HFF-Myc (cell line): ENCODE measurements at regions not wholly inside any gene's neighbourhood (a gene's known extent, or its start where the extent isn't known, plus 50 kb on each side); places are given as distances from the start of the nearest gene placed in this dataset.

Experiments used
- DNase-seq: peaks from one replicate; pipeline ENCODE4 v3.0.0-alpha.2; 2011; ENCODE audit warnings: low read depth; ENCODE audit errors: extremely low read depth
- H3K4me3 ChIP-seq: replicated peaks from 2 replicates; pipeline ENCODE4 v1.5.1; 2011; ENCODE audit warnings: low read depth, mild to moderate bottlenecking, control low read depth, low read length
- CTCF ChIP-seq: IDR thresholded peaks from 2 replicates; pipeline ENCODE4 v1.5.1; 2012; ENCODE audit warnings: mild to moderate bottlenecking, low read depth, low read length, control low read depth; ENCODE audit errors: missing control alignments

DNA sequence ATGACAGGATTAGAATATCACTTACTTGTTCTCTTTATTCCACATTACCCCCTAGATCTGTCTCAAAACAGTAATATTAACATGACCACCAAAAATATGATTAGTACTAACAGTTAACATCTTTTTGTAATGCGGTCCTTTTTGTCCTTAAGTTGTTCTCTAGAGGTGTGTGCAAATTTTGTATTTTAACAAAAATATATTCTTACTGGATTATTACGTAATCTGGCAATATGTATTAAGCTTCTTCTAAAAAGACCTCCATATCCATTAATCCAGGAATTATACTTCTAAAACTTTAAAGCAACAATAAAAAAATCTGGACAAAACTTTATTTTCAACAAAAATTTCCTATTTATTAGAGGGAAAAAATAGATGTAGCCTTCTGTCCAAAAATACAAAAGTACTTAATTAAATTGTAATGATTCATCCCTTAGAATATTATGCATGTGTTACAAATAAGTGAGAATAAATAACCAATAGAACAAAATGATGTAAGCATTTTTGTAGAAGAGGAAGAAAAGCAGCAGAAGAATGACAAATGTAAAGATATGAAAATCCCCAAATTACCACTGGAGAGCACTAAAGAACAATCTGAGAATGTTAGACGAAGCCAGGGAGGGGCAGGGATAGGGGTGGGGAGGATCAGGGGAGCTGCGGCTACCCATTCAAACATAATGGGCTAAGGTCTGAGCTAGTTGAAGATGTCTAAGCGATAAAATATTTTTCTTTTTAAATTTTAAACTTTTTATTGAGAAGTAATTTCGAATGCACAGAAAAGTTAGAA is 945.6 kb downstream of the MCTP2 start:
- no peak for TF ChIP-seq CTCF
- no peak for DNase-seq
- H3K4me3 ChIP-seq: no peak overlapping the region

DNA sequence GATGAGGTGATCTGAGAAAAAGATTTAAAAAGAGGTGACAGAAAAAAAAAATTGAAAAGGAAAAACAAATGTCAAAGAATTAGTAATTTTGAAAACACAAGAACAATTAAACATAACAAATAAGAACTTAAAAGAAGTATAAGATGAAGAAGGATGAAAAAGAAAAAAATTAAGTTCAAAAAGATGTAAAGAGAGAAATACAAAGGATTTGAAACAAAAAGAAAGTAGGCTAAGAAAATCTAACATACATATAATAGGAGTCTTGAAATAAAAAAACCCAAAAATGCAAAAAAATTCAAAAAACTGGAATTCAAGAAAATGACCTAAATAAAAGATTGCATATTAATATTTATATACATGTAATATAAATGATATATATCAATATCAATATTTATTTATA is 949.2 kb downstream of the MCTP2 start:
- no peak for TF ChIP-seq CTCF
- no peak overlapping the region for H3K4me3 ChIP-seq
- no peak for DNase-seq

DNA sequence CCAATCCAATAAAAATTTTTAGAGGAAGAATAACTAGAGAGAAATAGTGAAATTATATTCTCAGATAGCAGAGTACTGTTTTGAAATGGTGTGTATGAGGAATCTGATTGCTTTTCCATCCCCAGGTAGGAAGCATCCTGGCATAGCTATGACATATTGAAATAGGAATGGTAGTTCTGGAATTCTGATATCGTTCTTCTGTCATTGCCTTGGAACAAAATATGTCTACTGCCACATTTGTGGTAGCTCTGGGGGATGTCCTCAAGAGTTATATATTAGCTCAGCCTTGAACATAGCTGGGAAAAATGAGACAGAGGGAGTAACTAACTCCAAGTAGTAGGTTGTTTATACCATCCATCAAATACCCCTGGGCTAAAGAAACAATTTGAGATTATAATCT is 950.7 kb downstream of the MCTP2 start:
- TF ChIP-seq CTCF: no peak
- DNase-seq: no peak
- no peak overlapping the region for H3K4me3 ChIP-seq

GRCh38 chr15:95192923-95193322 is 961.6 kb downstream of the MCTP2 start:
- DNase-seq: peak; percentile 69
- TF ChIP-seq CTCF: no peak
- no peak overlapping the region for H3K4me3 ChIP-seq

DNA sequence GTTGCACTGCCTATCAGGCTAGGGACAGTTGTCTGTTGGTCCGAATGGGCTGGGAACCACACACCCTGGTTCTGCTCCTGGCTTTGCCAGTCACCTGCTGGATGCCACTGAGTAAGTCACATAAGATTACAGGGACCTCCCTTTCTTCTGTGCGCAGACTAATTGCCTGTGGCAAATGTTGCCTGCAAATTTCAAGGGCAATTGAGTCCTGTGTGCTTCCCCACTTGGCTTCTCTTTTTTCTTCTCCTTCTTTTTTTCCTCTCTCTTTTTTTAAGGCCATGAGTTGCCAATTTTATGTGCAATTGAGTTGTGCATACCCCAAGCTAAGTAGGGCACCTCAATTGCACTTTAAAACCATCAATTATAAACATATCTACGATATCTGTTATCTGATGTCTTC is 963.4 kb downstream of the MCTP2 start:
- no peak for TF ChIP-seq CTCF
- DNase-seq: no peak
- H3K4me3 ChIP-seq: no peak overlapping the region

GRCh38 chr15:95196176-95196915 is 965.0 kb downstream of the MCTP2 start:
- no peak overlapping the region for H3K4me3 ChIP-seq
- no peak for TF ChIP-seq CTCF
- no peak for DNase-seq
